Activated CD4-positive, alpha-beta T cell treated with anti-CD3 and anti-CD28 coated beads, Interleukin-2, amount 50 U/mL, for 16 hours (primary cell): ENCODE measurements at regions not wholly inside any gene's neighbourhood (a gene's known extent, or its start where the extent isn't known, plus 50 kb on each side); places are given as distances from the start of the nearest gene placed in this dataset.
A peak's percentile ranks its signal among the peaks of the same experiment; 100 is the strongest.
"Not testable (repeated sequence)": the region's sequence is repeated elsewhere in the genome, so short reads cannot be mapped to it uniquely, and the experiment has no call there.

Source experiments
- DNase-seq: peaks from one replicate; pipeline ENCODE4 v3.0.0-alpha.2; 2020

DNA sequence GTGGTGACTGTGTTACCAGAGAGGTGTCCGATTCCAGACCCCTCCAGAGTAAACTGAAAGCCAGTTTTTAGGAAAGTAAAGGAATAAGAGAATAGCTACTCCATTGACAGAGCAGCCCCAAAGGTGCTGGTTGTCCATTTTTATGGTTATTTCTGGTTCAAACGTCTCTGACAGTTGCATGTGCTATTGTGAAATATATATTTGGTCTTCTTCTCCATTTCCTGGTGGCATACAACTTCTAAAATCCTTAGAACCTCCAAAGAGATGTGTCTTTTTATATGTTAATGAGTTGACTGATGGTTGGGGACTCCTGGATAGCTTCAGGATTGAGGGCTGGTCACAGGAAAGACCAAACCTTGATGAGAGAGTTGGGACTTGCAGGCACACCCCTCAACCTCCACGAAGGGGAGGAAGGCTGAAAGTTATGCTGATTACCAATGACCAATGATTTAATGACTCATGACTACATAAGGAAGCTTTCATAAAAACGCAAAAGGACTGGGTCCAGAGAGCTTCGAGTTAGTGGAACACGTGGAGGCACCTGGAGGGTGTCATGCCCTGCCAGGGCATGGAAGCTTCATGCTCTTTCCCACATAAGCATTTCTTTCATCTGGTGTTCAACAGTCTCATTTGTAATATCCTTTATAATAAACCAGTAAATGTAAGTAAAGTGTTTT lies 100.7 kb downstream of the SLC16A1 start:
- no peak for DNase-seq

GRCh38 chr1:112854368-112854984 lies 101.5 kb downstream of the SLC16A1 start:
- not testable (repeated sequence) for DNase-seq

DNA sequence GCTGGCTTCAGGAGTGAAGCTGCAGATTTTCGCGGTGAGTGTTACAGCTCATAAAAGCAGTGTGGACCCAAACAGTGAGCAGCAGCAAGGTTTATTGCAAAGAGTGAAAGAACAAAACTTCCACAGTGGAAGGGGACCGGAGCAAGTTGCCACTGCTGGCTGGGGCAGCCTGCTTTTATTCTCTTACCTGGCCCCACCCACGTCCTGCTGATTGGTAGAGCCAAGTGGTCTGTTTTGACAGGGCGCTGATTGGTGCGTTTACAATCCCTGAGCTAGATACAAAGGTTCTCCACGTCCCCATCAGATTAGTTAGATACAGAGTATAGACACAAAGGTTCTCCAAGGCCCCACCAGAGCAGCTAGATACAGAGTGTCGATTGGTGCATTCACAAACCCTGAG lies 102.1 kb downstream of the SLC16A1 start:
- not testable (repeated sequence) for DNase-seq

DNA sequence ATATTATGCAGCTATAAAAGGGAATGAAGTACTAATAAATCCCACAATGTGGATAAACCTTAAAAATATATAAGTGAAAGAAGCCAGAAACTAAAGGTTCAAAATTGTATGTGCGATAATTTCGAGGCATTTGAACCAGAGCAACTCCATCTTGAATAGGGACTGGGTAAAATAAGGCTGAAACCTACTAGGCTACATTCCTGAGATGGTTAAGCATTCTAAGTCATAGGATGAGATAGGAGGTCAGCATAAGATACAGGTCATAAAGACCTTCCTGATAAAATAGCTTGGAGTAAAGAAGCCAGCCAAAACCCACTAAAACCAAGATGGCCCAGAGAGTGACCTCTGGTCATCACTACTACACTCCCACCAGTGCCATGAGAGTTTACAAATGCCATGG lies 103.1 kb downstream of the SLC16A1 start:
- no peak for DNase-seq

GRCh38 chr1:112852276-112852675 lies 103.7 kb downstream of the SLC16A1 start:
- DNase-seq = no peak

GRCh38 chr1:112850034-112850757 lies 105.8 kb downstream of the SLC16A1 start:
- no peak for DNase-seq

- DNase-seq = no peak
These were observed 106.5 kb downstream of the SLC16A1 start for GRCh38 chr1:112849425-112850033.

- DNase-seq = no peak
These were observed 114.2 kb downstream of the SLC16A1 start for GRCh38 chr1:112841825-112842224.

- peak; percentile 67 for DNase-seq
These were observed 115.1 kb downstream of the SLC16A1 start for GRCh38 chr1:112840631-112841624.

- DNase-seq = no peak
These were observed 119.4 kb downstream of the SLC16A1 start for GRCh38 chr1:112836642-112837041.

GRCh38 chr1:112833806-112834205 lies 118.7 kb upstream of the PPM1J start:
- no peak for DNase-seq

DNA sequence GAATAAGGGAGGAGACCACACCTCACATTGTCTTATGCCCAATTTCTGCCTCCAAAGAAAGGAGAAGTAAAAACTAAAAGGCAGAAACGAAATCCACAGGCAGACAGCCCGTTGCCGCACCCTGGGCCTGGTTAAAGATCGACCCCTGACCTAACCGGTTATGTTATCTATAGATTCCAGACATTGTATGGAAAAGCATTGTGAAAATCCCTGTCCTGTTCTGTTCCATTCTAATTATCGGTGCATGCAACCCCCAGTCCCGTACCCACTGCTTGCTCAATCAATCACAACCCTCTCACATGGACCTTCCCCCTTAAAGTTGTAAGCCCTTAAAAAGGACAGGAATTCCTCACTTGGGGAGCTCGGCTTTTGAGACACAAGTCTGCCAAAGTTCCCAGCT lies 117.1 kb upstream of the PPM1J start:
- not testable (repeated sequence) for DNase-seq

- not testable (repeated sequence) for DNase-seq
These were observed 114.6 kb upstream of the PPM1J start for GRCh38 chr1:112829691-112830090.

- no peak for DNase-seq
These were observed 113.6 kb upstream of the PPM1J start for GRCh38 chr1:112828716-112829115.

- DNase-seq = not testable (repeated sequence)
These were observed 112.3 kb upstream of the PPM1J start for GRCh38 chr1:112827391-112827790.

DNA sequence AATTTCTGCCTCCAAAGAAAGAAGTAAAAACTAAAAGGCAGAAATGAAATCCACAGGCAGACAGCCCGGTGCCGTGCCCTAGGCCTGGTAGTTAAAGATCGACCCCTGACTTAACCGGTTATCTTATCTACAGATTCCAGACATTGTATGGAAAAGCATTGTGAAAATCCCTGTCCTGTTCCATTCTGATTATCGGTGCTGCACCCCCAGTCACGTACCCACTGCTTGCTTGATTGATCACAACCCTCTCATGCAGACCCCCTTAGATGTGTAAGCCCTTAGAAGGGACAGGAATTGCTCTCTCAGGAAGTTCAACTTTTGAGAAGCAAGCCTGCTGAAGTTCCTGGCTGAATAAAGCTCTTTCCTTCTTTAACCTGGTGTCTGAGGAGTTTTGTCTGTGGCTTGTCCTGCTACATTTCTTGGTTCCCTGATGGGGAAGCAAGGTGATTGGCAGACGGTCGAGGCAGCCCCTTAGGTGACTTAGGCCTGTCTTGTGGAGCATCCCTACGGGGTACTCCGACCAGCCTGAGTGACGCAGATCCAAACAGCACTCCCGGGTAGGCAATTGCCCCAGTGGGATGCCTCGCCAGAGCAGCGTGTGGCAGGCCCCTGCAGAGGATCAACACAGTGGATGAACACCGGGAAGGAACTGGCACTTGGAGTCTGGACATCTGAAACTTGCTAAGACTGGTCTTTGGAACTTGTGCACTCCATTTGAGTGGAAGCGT lies 111.2 kb upstream of the PPM1J start:
- no peak for DNase-seq

- DNase-seq = not testable (repeated sequence)
These were observed 110.6 kb upstream of the PPM1J start for GRCh38 chr1:112825563-112826216.

- DNase-seq = not testable (repeated sequence)
These were observed 109.9 kb upstream of the PPM1J start for GRCh38 chr1:112825075-112825474.

DNA sequence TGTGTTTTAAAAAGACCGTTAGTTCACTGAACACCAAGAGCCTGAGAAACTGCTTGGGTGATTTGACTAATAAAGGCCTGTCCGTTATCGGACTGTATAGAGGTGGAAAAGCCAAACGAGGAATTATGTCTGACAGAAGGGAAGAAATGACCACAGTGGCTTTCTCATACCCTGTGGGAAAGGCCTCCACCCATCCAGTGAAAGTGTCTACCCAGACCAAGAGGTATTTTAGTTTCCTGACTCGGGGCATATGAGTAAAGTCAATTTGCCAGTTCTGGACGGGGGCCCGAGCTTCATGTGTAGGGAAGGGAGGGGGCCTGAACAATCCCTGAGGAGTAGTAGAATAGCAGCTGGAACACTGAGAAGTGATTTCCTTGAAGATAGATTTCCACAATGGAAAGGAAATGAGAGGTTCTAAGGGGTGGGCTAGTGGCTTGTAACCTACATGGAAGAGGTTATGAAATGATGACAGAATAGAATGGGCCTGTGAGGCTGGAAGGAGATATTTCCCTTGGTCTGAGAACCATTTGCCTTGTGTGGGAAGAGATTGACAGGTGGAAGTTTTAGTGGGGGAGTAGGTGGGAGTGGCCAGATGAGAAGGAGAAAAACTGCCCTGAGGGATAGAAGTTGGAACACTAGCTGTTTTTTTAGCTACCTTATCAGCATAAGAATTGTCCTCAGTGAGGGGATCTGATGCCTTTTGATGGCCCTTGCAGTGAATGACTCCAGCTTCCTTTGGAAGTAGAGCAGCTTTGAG lies 106.4 kb upstream of the PPM1J start:
- not testable (repeated sequence) for DNase-seq

- DNase-seq = no peak
These were observed 104.0 kb upstream of the PPM1J start for GRCh38 chr1:112818990-112819689.
